Stimulated activated naive B cell treated with anti-CD40 and anti-IgM and Interleukin-4, amounts not matched to agents 10 μg/mL and 1 μg/mL and 100 μg/mL, for 72 hours (primary cell): ENCODE measurements at regions not wholly inside any gene's neighbourhood (a gene's known extent, or its start where the extent isn't known, plus 50 kb on each side); places are given as distances from the start of the nearest gene placed in this dataset.
"Not testable (repeated sequence)": the region's sequence is repeated elsewhere in the genome, so short reads cannot be mapped to it uniquely, and the experiment has no call there.

Source experiments
- ATAC-seq, 2 donors: fragments of 150-1000 bp; cut with Tn5 transposase; replicated peaks; 2 replicates each; pipeline ENCODE4 v1.10.0; 2021; ENCODE audit warnings: moderate library complexity in 1 of 2
- DNase-seq: peaks from one replicate; pipeline ENCODE4 v3.0.0; 2021
- H3K27ac Mint-ChIP-seq: one replicate; pipeline ENCODE4 v1.8.0; 2022; ENCODE audit warnings: mild to moderate bottlenecking, mixed read lengths
- H3K27me3 Mint-ChIP-seq, 2 donors: one replicate each; pipeline ENCODE4 v1.8.0; 2022; ENCODE audit warnings: mixed read lengths in 2 of 2
- H3K36me3 Mint-ChIP-seq, 2 donors: one replicate each; pipeline ENCODE4 v1.8.0; 2022; ENCODE audit warnings: mixed read lengths in 2 of 2, mild to moderate bottlenecking in 1 of 2
- H3K4me1 Mint-ChIP-seq, 2 donors: one replicate each; pipeline ENCODE4 v1.8.0; 2022; ENCODE audit warnings: mixed read lengths in 2 of 2, mild to moderate bottlenecking in 1 of 2
- H3K4me3 Mint-ChIP-seq, 2 donors: one replicate each; pipeline ENCODE4 v1.8.0; 2022; ENCODE audit warnings: mild to moderate bottlenecking in 2 of 2, mixed read lengths in 2 of 2, moderate library complexity in 1 of 2
- H3K9me3 Mint-ChIP-seq, 2 donors: one replicate each; pipeline ENCODE4 v1.8.0; 2022; ENCODE audit warnings: mixed read lengths in 2 of 2, mild to moderate bottlenecking in 1 of 2

DNA sequence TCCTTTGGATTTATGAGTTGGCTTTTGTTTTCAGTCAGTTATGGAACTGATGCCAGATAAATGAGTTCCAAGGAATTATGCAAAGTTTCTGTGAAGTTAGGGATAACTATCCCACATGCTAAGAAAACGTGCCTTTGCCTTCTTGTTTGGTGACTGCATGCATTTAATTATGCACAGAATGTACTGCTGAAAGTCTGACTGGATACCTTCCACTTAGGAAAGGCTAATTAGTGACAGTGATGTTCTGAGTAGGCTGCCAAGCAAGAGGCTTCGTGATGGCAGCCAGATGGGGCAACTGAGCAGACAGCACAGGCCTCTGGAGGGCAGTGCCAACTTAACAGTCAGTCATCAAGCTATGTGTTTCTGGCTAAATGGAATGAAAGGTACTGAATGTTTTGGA is 289.9 kb downstream of the CD109 start:
- Mint-ChIP-seq H3K4me1 (no peaks in the 10 kb centered on the region), H3K9me3 (peaks cover 0 to 6% of the 10 kb centered on the region in 2 donors), H3K36me3 (no peaks in the 10 kb centered on the region), H3K4me3 (no peak overlapping the region), H3K27ac (no peak overlapping the region), H3K27me3 (no peaks in the 10 kb centered on the region)
- ATAC-seq = no peak
- no peak for DNase-seq

DNA sequence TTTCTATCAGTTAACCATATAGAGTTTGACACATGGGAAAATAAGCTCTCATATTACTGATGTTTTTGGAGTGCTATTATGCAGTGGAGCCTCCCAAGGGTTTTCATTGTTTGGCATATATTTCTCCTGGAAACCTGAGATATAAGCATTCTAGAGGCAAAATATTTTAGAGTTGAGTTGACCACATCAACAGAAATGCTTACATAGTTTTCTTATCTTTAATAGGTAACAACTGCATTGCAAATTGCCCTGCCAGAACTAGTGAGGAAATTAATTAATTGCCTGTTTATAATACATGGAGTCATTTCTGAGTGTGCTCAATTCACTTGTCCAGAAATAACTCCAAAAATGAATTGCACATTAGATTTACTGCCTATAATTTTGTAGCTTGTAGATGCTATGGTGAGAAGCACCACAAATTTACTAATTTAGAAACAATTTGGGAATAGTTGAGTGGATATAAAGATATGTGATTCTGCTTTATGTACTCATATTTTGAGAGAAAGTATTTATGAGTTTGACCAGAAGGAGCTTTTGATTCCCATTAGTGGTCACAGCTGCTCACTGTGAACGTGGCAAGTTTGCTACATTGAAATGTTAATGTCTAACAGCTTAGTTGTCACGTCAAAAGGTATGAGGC is 288.7 kb downstream of the CD109 start:
- peaks cover 0 to 6% of the 10 kb centered on the region in 2 donors for H3K9me3 Mint-ChIP-seq
- no peak overlapping the region for H3K4me3 Mint-ChIP-seq
- ATAC-seq = no peak
- H3K4me1 Mint-ChIP-seq = no peaks in the 10 kb centered on the region
- H3K27me3 Mint-ChIP-seq = no peaks in the 10 kb centered on the region
- no peaks in the 10 kb centered on the region for H3K36me3 Mint-ChIP-seq
- DNase-seq = no peak
- no peak overlapping the region for H3K27ac Mint-ChIP-seq

DNA sequence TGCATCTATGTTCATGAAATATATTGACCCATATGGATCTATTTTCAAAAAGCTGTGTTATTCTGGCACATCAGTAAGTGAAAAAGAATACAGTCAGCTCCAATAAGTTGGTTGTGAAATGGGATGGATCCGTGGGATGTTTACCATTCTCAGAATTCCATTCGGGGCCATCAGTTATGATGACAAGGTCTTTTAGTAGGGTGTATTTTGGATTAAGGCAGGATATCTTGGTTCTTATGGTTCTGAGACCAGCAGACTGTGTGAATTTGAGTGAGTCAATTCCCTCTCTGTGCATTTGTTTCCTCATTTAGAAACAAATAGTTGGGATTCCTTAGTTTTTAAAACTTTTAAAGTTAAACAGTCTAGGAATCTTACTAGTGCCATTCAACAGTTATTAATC is 287.4 kb downstream of the CD109 start:
- no peaks in the 10 kb centered on the region for H3K36me3 Mint-ChIP-seq
- no peak for DNase-seq

DNA sequence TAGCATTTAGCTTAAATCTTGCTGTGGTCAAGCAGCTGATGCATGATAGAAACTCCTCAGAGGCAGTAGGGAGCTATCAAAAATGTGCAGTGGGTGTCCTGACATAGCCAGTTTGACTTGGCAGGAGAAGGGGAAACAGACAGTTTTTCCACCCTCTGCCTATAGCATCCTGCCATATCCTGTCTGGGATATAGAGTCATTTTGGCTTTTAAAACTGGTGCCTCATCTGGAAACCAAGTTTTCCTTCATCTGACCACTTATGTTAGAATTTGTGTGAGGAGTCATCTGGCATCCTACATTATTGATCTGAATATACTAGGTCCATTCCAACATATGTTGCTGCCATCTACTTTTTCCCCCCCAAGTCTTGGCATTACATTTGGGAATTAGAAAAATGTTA is 284.1 kb downstream of the CD109 start:
- H3K36me3 Mint-ChIP-seq = no peaks in the 10 kb centered on the region

More for the DNA sequence above, 287.4 kb downstream of the CD109 start:
- peaks cover 0 to 6% of the 10 kb centered on the region in 2 donors for H3K9me3 Mint-ChIP-seq
- no peak for ATAC-seq
- H3K4me1 Mint-ChIP-seq = no peaks in the 10 kb centered on the region
- H3K27me3 Mint-ChIP-seq = no peaks in the 10 kb centered on the region
- no peak overlapping the region for H3K4me3 Mint-ChIP-seq
- H3K27ac Mint-ChIP-seq = no peak overlapping the region

DNA sequence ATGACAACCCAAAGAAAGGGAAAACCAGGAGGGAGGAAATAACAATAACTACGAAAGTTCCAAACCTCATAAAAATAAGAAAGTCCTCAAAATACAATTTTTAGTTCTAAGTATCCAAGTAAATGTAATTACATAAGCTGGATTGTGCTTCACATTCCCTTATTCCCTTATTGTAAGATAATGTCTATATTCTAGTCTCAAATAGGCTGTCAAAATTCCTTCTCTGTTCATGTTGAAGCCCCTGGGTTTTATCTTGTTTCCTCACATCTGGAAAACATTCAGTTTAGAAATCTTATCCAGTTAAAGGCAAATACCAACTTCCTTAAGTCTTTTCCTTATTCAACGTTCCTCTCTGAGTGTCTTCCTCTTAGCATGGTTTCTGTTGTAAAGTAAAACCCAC is 282.3 kb downstream of the CD109 start:
- H3K27ac Mint-ChIP-seq = no peak overlapping the region
- no peak overlapping the region for H3K4me3 Mint-ChIP-seq
- ATAC-seq (no peak), DNase-seq (no peak)
- H3K9me3 Mint-ChIP-seq = peaks cover 4 to 6% of the 10 kb centered on the region in 2 donors
- H3K36me3 Mint-ChIP-seq = no peaks in the 10 kb centered on the region
- no peaks in the 10 kb centered on the region for H3K4me1 Mint-ChIP-seq
- H3K27me3 Mint-ChIP-seq = no peaks in the 10 kb centered on the region

More for the DNA sequence above, 284.1 kb downstream of the CD109 start:
- H3K27ac Mint-ChIP-seq = no peak overlapping the region
- ATAC-seq = no peak
- no peak overlapping the region for H3K4me3 Mint-ChIP-seq
- H3K27me3 Mint-ChIP-seq = no peaks in the 10 kb centered on the region
- no peak for DNase-seq
- H3K4me1 Mint-ChIP-seq = no peaks in the 10 kb centered on the region
- H3K9me3 Mint-ChIP-seq = peaks cover 0 to 7% of the 10 kb centered on the region in 2 donors

DNA sequence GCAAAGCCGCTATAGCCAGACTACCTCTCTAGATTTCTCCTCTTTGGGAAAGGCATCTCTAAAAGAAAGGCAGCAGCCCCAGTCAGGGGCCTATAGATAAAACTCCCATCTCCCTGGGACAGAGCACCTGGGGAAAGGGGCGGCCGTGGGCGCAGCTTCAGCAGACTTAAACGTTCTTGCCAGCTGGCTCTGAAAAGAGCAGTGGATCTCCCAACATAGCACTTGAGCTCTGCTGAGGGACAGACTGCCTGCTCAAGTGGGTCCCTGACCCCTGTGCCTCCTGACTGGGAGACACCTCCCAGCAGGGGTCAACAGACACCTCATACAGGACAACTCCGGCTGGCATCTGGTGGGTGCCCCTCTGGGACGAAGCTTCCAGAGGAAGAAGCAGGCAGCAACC is 276.5 kb downstream of the CD109 start:
- H3K4me1 Mint-ChIP-seq, H3K4me3 Mint-ChIP-seq, ATAC-seq, H3K36me3 Mint-ChIP-seq, DNase-seq, H3K27me3 Mint-ChIP-seq, H3K27ac Mint-ChIP-seq, H3K9me3 Mint-ChIP-seq: not testable (repeated sequence)

DNA sequence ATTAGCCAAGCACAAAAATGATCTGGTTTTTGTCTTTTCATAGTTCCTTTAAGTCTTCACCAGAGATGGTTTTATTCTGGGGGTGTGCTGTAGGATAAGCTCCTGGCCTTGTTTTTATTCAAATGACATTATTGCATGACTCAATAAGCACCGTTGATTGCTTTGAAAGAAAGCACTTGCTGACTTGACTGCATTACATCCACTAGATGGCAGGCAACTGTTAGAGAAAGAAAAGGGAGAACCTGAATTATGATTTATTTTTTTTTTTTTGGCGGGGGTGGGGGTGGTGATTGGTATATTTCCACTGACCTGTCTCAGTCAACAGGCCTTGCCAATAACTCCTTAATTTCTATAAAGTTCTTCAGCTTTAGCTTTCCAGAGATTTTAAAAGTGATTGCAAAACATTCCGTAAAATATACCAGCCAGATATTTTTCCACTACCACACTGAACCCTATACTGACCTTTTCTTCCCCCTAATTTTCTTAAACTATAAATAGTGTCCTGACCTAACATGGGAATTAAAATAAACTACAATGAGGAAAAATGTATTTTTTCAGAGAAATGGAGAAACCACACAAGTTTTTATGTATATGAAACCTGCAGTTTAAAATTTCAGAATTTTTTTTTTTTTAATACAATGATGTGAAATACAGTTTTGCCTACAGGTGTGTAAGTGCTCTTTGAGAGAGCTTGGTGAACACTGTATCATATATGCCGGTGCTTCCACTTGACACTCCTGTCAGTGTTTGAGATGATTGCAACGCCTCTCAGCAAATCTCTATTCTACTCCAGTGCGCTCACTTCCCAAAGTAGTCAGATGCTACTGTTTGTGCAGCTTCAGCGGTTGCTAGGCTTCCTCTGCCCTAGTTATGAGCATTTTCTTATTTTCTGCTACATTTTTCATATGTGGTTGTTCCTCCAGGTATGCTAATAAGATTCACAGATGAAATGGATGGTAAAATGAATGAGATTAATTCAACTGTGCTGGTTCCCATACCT is 274.3 kb downstream of the CD109 start:
- Mint-ChIP-seq H3K36me3 (no peaks in the 10 kb centered on the region), H3K9me3 (peaks cover 0 to 8% of the 10 kb centered on the region in 2 donors), H3K4me1 (no peaks in the 10 kb centered on the region), H3K27me3 (no peaks in the 10 kb centered on the region), H3K4me3 (no peak overlapping the region), H3K27ac (no peak overlapping the region)
- ATAC-seq (peak in 1 of 2 donors; percentile 42), DNase-seq (no peak)

DNA sequence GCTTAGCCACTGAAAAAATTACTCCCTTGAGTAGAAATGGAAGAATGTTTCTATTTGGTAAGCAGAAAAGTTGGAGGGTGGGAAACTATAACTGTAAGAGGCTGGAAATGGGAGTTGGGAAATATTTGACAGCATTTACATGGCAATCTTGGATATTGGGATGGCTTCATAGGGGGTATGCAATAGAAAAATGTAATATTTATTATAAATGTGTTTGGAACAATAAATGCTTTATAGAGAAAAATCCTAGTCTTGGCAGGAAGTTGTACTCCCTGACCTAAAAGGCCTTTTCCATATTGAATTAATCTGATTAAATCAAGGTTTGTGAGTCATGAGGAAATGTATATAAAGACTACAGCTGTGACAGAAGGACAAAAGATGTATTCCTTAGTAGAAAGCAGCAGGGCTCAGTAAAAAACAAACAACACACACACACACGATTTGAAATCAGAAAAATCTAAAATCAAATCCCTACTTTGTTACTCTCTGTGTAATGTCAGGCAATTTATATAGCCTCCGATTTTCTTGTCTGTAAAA is 272.3 kb downstream of the CD109 start:
- peaks cover 1 to 4% of the 10 kb centered on the region in 2 donors for H3K27me3 Mint-ChIP-seq
- DNase-seq = no peak
- H3K9me3 Mint-ChIP-seq = peaks cover 0 to 4% of the 10 kb centered on the region in 2 donors
- no peak for ATAC-seq
- H3K4me1 Mint-ChIP-seq = no peaks in the 10 kb centered on the region
- no peaks in the 10 kb centered on the region for H3K36me3 Mint-ChIP-seq
- no peak overlapping the region for H3K27ac Mint-ChIP-seq
- H3K4me3 Mint-ChIP-seq = no peak overlapping the region

DNA sequence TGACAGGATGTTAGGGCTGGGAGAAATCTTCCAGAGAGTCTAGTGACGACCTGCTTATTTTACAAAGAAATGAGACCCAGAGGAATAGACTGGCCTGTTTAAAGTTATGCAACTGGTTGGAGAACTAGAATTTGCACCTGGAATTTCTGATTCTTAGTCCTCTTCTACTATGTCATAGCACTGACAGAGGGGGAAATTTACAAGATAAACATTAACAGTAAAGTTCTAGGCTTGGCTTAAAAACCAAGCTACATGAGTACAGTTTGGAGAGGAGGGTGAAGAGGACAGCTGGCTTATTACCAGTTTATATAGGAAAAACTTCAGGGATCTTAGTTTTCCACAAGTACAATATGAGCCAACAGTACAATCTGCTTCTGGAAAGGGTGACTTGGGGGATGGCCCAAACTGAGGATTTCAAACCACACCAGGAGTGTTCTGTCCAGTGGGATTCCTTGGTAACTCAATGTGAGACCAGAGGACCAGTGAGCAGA is 269.6 kb downstream of the CD109 start:
- Mint-ChIP-seq H3K36me3 (no peaks in the 10 kb centered on the region), H3K27me3 (peaks cover 4 to 10% of the 10 kb centered on the region in 2 donors), H3K4me3 (no peak overlapping the region), H3K9me3 (peaks cover 0 to 4% of the 10 kb centered on the region in 2 donors), H3K27ac (no peak overlapping the region), H3K4me1 (no peaks in the 10 kb centered on the region)
- no peak for ATAC-seq
- no peak for DNase-seq

DNA sequence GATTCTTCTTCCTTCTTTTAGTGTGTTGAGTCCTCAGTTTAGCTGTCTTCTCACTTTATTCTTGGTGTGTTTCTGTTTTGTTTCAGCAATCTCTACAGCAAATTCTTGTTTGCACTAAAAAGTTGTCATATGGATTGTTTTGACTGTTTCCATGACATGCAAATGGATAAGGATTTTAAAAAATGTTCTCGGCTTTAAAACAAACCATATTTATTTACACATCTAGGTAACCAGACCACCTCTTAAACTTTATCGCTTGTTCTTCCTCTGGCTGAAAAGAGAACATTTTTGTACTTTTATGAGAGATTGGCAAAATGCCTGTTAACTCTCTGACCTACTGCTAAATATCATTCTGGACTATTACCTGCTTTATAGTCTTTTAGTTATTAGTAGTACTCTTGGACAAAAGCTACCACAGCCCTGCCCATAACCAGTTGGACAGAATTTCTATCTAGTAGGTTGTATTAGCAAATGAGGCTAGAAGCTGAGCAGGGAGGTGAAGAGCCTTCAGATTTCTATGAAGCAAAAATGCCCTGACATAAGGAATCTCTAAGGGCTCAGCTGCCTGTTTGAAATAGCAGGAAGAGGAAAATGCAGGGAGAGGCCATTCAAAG is 268.3 kb downstream of the CD109 start:
- H3K36me3 Mint-ChIP-seq = no peaks in the 10 kb centered on the region
- H3K4me3 Mint-ChIP-seq = no peak overlapping the region
- no peak overlapping the region for H3K27ac Mint-ChIP-seq
- ATAC-seq (no peak), DNase-seq (no peak)
- H3K4me1 Mint-ChIP-seq = no peaks in the 10 kb centered on the region
- H3K9me3 Mint-ChIP-seq = peaks cover 0 to 4% of the 10 kb centered on the region in 2 donors
- H3K27me3 Mint-ChIP-seq = peaks cover 4 to 10% of the 10 kb centered on the region in 2 donors

DNA sequence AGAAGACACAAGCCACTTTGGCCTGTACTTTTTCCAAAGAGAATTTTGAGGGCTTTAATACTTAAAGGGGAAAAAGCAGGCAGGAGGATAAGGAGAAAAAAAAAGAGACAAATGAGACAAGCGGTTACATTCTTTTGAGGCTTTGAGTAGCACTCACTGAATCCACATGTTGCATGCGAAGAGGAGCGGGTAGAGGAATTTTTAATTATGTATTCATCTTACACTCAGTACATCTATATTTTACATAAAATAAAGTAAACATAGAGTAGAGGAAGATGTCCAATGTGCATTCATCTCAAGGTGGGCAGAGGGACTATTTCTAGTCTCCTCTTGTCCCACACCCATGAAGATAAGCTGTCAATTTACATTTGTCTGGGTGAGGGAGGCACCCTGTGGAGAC is 266.9 kb downstream of the CD109 start:
- Mint-ChIP-seq H3K4me3 (no peak overlapping the region), H3K27me3 (peaks cover 4 to 10% of the 10 kb centered on the region in 2 donors), H3K4me1 (no peaks in the 10 kb centered on the region), H3K27ac (no peak overlapping the region), H3K36me3 (no peaks in the 10 kb centered on the region), H3K9me3 (peaks cover 2 to 4% of the 10 kb centered on the region in 2 donors)
- ATAC-seq (no peak), DNase-seq (no peak)

DNA sequence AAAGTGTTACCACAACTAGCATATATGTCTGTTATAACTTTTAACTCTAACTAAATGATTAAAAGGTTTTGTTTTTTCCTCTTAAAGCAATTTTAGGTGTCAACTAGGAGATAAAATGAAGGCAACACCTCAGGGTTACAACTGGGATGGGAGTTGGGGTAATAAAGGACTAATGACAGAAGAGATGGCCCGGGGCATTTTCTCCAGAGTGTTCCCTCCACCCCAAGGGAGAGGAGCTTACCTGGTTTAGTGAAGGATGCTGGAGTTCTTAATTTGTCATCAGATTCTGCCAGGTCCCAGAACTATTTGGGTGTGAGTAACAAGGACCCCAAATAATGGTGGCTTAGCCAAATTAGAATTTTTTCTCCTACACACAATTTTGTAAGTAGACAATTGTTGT is 260.3 kb downstream of the CD109 start:
- Mint-ChIP-seq H3K36me3 (no peaks in the 10 kb centered on the region), H3K9me3 (peaks cover 0 to 2% of the 10 kb centered on the region in 2 donors), H3K4me1 (no peaks in the 10 kb centered on the region), H3K4me3 (no peak overlapping the region), H3K27me3 (no peaks in the 10 kb centered on the region), H3K27ac (no peak overlapping the region)
- no peak for ATAC-seq
- no peak for DNase-seq

DNA sequence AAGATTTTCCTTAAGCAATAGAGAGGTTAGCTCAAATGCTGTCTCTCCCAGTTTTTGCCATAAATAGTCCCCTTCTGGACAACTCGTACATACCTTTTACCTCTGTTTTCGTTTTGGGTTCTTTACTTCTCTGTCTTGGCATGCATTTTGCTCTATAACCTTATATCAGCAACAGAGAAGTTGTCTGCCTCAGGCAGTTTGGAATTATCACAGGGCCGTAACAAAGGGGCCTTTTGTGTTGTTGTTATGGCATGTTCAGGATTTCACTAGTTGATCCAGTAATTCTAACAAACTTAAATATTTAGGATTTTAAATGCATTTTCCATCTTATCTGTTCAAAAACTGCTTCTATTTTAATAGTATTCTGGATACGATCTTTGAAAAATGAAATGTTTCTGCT is 259.8 kb downstream of the CD109 start:
- Mint-ChIP-seq H3K4me3 (no peak overlapping the region), H3K9me3 (peaks cover 0 to 2% of the 10 kb centered on the region in 2 donors), H3K4me1 (no peaks in the 10 kb centered on the region), H3K27ac (no peak overlapping the region), H3K27me3 (no peaks in the 10 kb centered on the region), H3K36me3 (no peaks in the 10 kb centered on the region)
- no peak for DNase-seq
- no peak for ATAC-seq

DNA sequence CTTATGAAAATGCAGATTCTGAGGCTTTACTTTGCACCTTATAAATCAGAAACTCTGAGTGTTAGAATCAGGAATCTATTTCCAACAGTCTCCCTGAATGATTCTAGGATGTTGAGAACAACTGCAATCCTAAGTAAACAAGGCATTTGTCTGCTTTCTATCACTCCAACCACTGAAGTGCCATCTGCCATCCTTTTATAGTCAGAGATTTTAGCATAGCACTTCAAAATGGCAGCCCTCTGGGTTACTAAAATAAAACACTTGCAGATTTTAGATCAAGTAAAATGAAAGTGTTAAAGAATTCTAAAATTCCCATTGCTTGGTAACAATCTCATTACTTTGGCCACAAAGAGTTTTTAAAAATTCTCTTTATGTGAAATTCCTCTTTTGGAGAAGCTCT is 258.9 kb downstream of the CD109 start:
- Mint-ChIP-seq H3K27ac (no peak overlapping the region), H3K4me3 (no peak overlapping the region), H3K27me3 (no peaks in the 10 kb centered on the region), H3K36me3 (no peaks in the 10 kb centered on the region), H3K9me3 (peaks cover 0 to 2% of the 10 kb centered on the region in 2 donors), H3K4me1 (no peaks in the 10 kb centered on the region)
- ATAC-seq (no peak), DNase-seq (no peak)
